SU-DHL-6 (cell line): ENCODE measurements at regions not wholly inside any gene's neighbourhood (a gene's known extent, or its start where the extent isn't known, plus 50 kb on each side); places are given as distances from the start of the nearest gene placed in this dataset.

ENCODE experiments used
- EZH2phosphoT487 ChIP-seq: fragments of 200-600 bp; sonication (generic), shearing (Covaris generic); conservative IDR thresholded peaks from 2 replicates; pipeline ENCODE4 v1.6.1; 2018; ENCODE audit warnings: mild to moderate bottlenecking, antibody characterized with exemption, low read length, moderate library complexity, mixed read lengths
- TF ChIP-seq, protein P1 (sequence below): fragments of 200-600 bp; sonication (generic); IDR thresholded peaks from one replicate; pipeline ENCODE4 v1.5.1; 2017; ENCODE audit warnings: antibody characterized with exemption, mild to moderate bottlenecking, low read length, moderate library complexity; ENCODE audit not compliant: insufficient read depth, poor library complexity, severe bottlenecking

DNA sequence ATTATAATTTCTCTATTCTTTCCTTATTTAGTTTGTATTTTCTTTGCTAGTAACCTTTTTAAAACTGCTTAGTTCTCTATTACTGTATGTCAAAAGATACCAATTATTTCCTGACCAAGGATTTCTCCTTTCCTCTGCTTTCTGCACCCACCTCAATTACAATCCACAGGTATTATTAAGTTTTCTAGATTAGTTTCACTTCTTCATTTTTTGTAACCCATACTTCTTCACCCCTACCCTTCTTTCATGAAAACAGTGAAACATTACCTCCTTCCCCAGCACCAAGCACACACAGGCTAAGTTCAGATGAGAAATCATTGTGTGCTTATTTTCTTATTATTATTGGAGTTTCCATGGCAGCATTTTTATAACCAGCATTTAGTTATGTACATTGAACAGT lies 318.5 kb upstream of the MDGA2 start:
- TF ChIP-seq, protein P1, sequence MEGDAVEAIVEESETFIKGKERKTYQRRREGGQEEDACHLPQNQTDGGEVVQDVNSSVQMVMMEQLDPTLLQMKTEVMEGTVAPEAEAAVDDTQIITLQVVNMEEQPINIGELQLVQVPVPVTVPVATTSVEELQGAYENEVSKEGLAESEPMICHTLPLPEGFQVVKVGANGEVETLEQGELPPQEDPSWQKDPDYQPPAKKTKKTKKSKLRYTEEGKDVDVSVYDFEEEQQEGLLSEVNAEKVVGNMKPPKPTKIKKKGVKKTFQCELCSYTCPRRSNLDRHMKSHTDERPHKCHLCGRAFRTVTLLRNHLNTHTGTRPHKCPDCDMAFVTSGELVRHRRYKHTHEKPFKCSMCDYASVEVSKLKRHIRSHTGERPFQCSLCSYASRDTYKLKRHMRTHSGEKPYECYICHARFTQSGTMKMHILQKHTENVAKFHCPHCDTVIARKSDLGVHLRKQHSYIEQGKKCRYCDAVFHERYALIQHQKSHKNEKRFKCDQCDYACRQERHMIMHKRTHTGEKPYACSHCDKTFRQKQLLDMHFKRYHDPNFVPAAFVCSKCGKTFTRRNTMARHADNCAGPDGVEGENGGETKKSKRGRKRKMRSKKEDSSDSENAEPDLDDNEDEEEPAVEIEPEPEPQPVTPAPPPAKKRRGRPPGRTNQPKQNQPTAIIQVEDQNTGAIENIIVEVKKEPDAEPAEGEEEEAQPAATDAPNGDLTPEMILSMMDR, result no peak
- no peak for TF ChIP-seq EZH2phosphoT487
